Keratinocyte (primary cell): ENCODE measurements at regions not wholly inside any gene's neighbourhood (a gene's known extent, or its start where the extent isn't known, plus 50 kb on each side); places are given as distances from the start of the nearest gene placed in this dataset.

Source experiments
- EZH2 ChIP-seq: IDR thresholded peaks from one replicate; pipeline ENCODE4 v1.6.1; 2012; ENCODE audit warnings: inconsistent platforms, mild to moderate bottlenecking, low read length, moderate library complexity
- TF ChIP-seq, protein P1 (sequence below), 3 experiments: IDR thresholded peaks in 1 of 3; conservative IDR thresholded peaks in 1 of 3; optimal IDR thresholded peaks in 1 of 3; 2 replicates in 2 of 3; 3 replicates in 1 of 3; pipeline versions ENCODE3 to v1.5.1; 2011; ENCODE audit warnings: low read length in 3 of 3, mild to moderate bottlenecking in 3 of 3, moderate library complexity in 2 of 3, control low read depth in 1 of 3, inconsistent platforms in 1 of 3; ENCODE audit not compliant: insufficient read depth in 2 of 3; ENCODE audit errors: extremely low read depth in 1 of 3

DNA sequence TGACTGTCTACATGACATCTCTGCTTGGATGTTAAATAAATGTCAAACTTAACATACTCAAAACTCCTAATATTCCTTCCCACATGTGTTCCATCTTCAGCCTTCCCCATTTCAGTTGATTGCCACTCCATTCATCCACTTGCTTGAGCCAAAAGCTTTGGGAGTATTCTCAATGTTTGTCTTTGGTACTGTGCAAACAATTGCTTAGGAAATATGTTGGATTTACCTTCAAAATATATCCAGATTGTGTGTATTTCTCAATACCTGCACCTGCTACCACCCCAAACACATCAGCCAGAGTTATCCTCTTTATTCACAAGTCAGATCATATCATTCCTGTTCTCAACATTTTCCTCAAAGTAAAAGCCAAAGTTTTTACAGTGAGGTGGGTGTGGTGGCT is 350.3 kb upstream of the FAM98A start:
- TF ChIP-seq, protein P1, sequence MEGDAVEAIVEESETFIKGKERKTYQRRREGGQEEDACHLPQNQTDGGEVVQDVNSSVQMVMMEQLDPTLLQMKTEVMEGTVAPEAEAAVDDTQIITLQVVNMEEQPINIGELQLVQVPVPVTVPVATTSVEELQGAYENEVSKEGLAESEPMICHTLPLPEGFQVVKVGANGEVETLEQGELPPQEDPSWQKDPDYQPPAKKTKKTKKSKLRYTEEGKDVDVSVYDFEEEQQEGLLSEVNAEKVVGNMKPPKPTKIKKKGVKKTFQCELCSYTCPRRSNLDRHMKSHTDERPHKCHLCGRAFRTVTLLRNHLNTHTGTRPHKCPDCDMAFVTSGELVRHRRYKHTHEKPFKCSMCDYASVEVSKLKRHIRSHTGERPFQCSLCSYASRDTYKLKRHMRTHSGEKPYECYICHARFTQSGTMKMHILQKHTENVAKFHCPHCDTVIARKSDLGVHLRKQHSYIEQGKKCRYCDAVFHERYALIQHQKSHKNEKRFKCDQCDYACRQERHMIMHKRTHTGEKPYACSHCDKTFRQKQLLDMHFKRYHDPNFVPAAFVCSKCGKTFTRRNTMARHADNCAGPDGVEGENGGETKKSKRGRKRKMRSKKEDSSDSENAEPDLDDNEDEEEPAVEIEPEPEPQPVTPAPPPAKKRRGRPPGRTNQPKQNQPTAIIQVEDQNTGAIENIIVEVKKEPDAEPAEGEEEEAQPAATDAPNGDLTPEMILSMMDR (optimal IDR thresholded peaks at IDR 0.05 in 1 of 3, IDR thresholded peaks at IDR 0.05 in 1 of 3, conservative IDR thresholded peaks at IDR 0.05 in 1 of 3; ENCODE audit: extremely low read depth in 1 of 3, insufficient read depth in 2 of 3, low read length in 3 of 3) = no peak
- TF ChIP-seq EZH2 = no peak
